HEK293 (cell line): ENCODE measurements at regions not wholly inside any gene's neighbourhood (a gene's known extent, or its start where the extent isn't known, plus 50 kb on each side); places are given as distances from the start of the nearest gene placed in this dataset.

Experiments
- YY1 ChIP-seq: fragments of 450-650 bp; formaldehyde crosslinking; IDR thresholded peaks from 2 replicates; pipeline ENCODE4 v1.5.1; 2018; ENCODE audit warnings: missing biosample characterization, missing genetic modification characterization
- ZNF398 ChIP-seq: fragments of 450-650 bp; formaldehyde crosslinking; IDR thresholded peaks from 2 replicates; pipeline ENCODE4 v1.5.1; 2017; ENCODE audit warnings: missing biosample characterization, missing genetic modification characterization

DNA sequence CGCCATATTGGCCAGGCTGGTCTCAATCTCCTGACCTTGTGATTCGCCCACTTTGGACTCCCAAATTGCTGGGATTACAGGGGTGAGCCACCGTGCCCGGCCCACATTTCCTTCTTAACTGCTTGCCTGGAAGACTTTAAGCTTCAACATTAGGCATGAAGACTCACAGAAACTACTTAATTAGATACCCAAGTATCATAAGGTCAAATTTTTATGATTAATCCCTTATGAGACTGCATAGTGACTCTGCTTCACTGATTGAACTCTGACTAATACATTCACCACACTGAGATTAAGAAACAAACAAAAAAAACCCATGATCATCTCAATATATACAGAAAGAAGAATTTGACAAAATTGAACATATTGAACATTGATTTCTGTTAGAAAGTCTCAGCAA lies 87.4 kb upstream of the KCTD8 start:
- no peak for TF ChIP-seq YY1 (tag by site-specific recombination)
- no peak for TF ChIP-seq ZNF398
